ENCODE measurements at regions not wholly inside any gene's neighbourhood (a gene's known extent, or its start where the extent isn't known, plus 50 kb on each side); places are given as distances from the start of the nearest gene placed in this dataset.

GRCh38 chr7:10739401-10739800 lies 234.3 kb upstream of the PHF14 start:
- CTCF ChIA-PET, result no interaction called here
- Histone ChIP-seq H3K27me3 (replicated peaks; ENCODE audit: insufficient read depth, low read depth, low read length, poor library complexity) (no peaks in the 10 kb centered on the region), H3K27ac (ENCODE audit: low read depth, low read length, poor library complexity, severe bottlenecking) (no peak overlapping the region), H3K4me3 (ENCODE audit: low read depth, low read length, poor library complexity, severe bottlenecking) (no peak overlapping the region), H3K36me3 (ENCODE audit: insufficient read depth, low read length, poor library complexity, severe bottlenecking) (no peaks in the 10 kb centered on the region), H3K9me3 (ENCODE audit: low read depth, low read length, poor library complexity, severe bottlenecking) (no peaks in the 10 kb centered on the region), H3K4me1 (ENCODE audit: insufficient read depth, low read length, poor library complexity, severe bottlenecking) (no peaks in the 10 kb centered on the region)
- POLR2A ChIA-PET (ENCODE audit: low non-redundant PET), result no interaction called here
- no peak for TF ChIP-seq CTCF (conservative IDR thresholded peaks at IDR 0.05; ENCODE audit: low read depth, low read length)
- no peak for TF ChIP-seq EZH2 (IDR thresholded peaks at IDR 0.05; ENCODE audit: borderline replicate concordance, low read depth, low read length, poor library complexity, severe bottlenecking)
- DNase-seq (ENCODE audit: low spot score), result no peak
- BruUV-seq (replicated peaks), result no TSS peak
- intact Hi-C loops (cut with micrococcal nuclease; ENCODE audit: unreplicated experiment), result no loop called here

GRCh38 chr7:10740805-10741204 lies 232.9 kb upstream of the PHF14 start:
- CTCF ChIA-PET, result no interaction called here
- no peaks in the 10 kb centered on the region for H3K36me3 ChIP-seq (ENCODE audit: insufficient read depth, low read length, poor library complexity, severe bottlenecking)
- H3K9me3 ChIP-seq (ENCODE audit: low read depth, low read length, poor library complexity, severe bottlenecking), result no peaks in the 10 kb centered on the region
- TF ChIP-seq EZH2 (IDR thresholded peaks at IDR 0.05; ENCODE audit: borderline replicate concordance, low read depth, low read length, poor library complexity, severe bottlenecking) (no peak), CTCF (conservative IDR thresholded peaks at IDR 0.05; ENCODE audit: low read depth, low read length) (no peak)
- intact Hi-C loops (cut with micrococcal nuclease; ENCODE audit: unreplicated experiment), result no loop called here
- POLR2A ChIA-PET (ENCODE audit: low non-redundant PET), result no interaction called here
- no peak for DNase-seq (ENCODE audit: low spot score)
- no TSS peak for BruUV-seq (replicated peaks)
- no peaks in the 10 kb centered on the region for H3K4me1 ChIP-seq (ENCODE audit: insufficient read depth, low read length, poor library complexity, severe bottlenecking)
- no peak overlapping the region for H3K27ac ChIP-seq (ENCODE audit: low read depth, low read length, poor library complexity, severe bottlenecking)
- no peaks in the 10 kb centered on the region for H3K27me3 ChIP-seq (replicated peaks; ENCODE audit: insufficient read depth, low read depth, low read length, poor library complexity)
- H3K4me3 ChIP-seq (ENCODE audit: low read depth, low read length, poor library complexity, severe bottlenecking), result no peak overlapping the region

GRCh38 chr7:10756981-10757380 lies 216.7 kb upstream of the PHF14 start:
- CTCF ChIA-PET, result no interaction called here
- no TSS peak for BruUV-seq (replicated peaks)
- Histone ChIP-seq H3K27me3 (replicated peaks; ENCODE audit: insufficient read depth, low read depth, low read length, poor library complexity) (no peaks in the 10 kb centered on the region), H3K4me3 (ENCODE audit: low read depth, low read length, poor library complexity, severe bottlenecking) (no peak overlapping the region), H3K9me3 (ENCODE audit: low read depth, low read length, poor library complexity, severe bottlenecking) (peaks cover 8% of the 10 kb centered on the region), H3K27ac (ENCODE audit: low read depth, low read length, poor library complexity, severe bottlenecking) (no peak overlapping the region), H3K36me3 (ENCODE audit: insufficient read depth, low read length, poor library complexity, severe bottlenecking) (no peaks in the 10 kb centered on the region), H3K4me1 (ENCODE audit: insufficient read depth, low read length, poor library complexity, severe bottlenecking) (no peaks in the 10 kb centered on the region)
- TF ChIP-seq CTCF (conservative IDR thresholded peaks at IDR 0.05; ENCODE audit: low read depth, low read length) (no peak), EZH2 (IDR thresholded peaks at IDR 0.05; ENCODE audit: borderline replicate concordance, low read depth, low read length, poor library complexity, severe bottlenecking) (no peak)
- POLR2A ChIA-PET (ENCODE audit: low non-redundant PET), result no interaction called here
- intact Hi-C loops (cut with micrococcal nuclease; ENCODE audit: unreplicated experiment), result no loop called here
- DNase-seq (ENCODE audit: low spot score), result no peak
